HG03159 (cell line): ENCODE measurements at regions not wholly inside any gene's neighbourhood (a gene's known extent, or its start where the extent isn't known, plus 50 kb on each side); places are given as distances from the start of the nearest gene placed in this dataset.
"Not testable (repeated sequence)": the region's sequence is repeated elsewhere in the genome, so short reads cannot be mapped to it uniquely, and the experiment has no call there.

Source experiments
- ATAC-seq: cut with Tn5 transposase; IDR thresholded peaks from one replicate; pipeline ENCODE4 v1.9.1; 2021; ENCODE audit warnings: mild to moderate bottlenecking, moderate library complexity; ENCODE audit not compliant: unreplicated experiment

DNA sequence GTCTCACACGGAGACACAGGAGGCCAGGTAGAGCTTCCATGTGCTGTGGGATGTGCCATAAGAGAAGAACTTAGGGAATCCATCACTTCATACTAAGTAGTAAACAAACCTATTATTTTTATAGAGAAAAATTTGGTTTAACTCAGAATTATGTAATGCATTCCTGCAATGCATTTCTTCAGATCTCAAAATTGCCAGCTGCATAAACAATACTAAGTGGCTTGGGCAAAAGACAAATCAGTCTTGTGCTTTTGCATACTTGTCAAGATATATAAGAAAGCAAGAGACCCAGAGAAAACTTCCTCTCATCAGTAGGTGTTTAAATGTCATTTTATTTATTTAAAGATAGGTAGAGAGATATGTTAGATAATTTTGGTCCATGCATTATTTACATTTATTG is 382.1 kb upstream of the CTSO start:
- no peak for ATAC-seq

DNA sequence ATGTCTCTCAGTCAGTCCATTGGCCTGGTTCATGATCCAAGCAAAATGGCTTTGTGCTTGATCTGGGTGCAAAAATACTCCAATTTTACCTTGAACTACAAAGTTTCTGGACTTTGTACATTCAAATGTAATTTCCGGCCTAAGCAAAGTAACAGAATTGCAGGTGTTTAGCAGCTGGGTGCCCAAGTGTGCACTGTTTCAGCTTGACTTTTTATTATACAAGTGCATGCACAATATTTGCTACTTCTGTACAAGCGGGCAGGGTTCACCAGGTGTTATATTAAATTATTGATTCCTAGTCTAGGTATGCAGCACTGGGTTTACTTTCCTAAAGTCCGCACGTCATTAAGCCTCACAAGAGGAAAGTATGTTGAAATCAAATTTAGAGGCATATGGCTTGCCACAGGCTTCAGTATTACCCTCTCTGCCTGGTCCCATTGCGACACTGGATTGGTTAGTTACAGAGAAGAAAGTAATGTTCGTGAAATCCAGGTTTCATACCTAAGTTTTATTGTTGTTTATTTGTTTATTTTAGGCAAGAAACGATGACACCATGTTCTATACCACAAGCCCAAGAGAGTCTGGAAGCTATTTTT is 376.9 kb upstream of the CTSO start:
- ATAC-seq, result no peak

DNA sequence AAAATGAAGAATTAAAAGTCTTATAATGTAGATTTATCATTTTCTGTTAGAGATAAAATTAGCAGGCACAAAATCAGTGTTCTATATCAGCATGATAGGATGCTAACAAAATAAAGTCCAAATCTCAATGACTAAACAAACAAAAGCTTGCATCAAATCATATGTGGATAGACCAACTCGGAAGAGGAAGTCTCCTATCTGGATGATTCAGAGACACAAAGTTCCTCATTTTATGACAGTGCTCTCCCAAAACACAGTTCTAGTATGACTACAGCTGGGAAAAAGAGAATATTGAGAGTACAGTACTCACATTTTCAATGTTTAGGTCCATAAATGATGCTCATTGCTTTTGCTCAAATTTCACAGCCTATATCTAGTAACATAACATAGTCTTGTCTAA is 376.1 kb upstream of the CTSO start:
- no peak for ATAC-seq

DNA sequence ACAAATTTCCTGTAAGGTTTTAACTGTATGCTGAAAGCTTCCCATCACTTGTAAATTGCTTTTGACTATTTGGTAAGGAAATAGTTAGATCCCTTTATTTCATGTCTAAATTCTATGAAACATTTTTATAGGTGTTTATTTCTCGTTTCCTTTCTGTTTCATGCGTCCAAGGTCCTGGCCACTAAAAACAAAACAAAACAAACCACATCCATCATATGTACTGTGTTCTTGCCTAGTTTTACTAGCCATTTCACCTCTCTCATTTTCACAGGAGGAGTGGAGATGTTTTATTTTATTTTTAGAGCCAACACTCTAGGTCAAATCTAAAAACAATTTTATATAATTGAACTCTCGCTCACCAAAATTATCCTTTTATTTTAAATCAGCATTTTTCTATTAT is 375.2 kb upstream of the CTSO start:
- no peak for ATAC-seq

DNA sequence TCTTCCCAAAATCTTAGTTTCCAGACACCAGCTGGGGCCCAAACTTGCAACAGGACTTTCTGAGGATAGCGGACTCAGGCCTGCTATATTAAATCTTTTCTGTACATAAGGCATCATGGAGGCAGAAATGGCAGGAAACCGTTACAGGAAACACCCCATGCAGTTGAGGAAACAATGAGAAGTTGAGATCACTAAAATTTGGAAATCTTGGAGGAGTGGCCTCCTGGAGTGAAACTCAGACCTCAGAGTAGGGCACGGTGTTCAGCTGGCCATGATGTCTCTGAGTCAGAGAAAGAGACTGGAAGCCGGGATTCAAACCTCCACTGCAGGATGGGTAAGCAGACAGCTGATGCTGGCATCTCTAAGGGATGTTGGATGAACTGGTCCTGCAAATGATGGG is 372.6 kb upstream of the CTSO start:
- ATAC-seq, result no peak

DNA sequence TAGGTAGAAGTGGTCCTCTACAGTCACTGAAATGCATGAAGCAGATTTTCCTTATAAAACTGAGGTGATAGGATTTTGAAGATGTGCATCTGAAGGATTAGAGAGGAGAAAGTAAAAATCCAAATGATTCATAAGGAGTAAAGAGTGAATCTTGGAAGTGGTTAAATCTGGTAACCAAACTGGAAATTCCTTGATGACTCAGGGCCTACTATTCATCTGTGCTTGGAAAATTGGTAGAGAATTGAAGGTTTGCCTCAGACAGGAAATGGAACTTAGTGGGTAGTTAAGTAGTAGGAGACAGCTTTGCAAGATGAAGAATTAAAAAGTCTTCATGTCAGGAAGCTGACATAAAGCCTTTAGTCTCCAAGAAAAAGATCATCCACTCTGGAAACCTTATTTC is 368.9 kb upstream of the CTSO start:
- no peak for ATAC-seq

DNA sequence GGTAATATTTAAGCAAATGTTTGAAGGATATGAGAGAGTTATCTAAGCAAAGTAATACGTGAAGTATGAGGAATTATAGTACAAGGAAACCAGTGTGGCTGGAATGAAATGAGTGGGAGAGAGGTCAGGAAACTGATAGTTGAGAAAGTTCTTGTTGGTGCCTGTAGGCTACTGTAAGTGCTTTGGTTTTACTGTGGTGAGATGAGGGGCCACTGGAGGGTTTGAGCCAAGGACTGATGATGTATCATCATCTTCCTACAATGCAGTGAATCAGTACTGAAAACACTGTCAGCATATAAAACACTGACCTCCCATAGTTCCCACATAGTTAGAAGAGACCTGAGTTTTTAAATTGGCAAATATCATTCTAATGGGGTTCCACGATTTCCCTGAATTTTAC is 367.5 kb upstream of the CTSO start:
- ATAC-seq, result no peak

DNA sequence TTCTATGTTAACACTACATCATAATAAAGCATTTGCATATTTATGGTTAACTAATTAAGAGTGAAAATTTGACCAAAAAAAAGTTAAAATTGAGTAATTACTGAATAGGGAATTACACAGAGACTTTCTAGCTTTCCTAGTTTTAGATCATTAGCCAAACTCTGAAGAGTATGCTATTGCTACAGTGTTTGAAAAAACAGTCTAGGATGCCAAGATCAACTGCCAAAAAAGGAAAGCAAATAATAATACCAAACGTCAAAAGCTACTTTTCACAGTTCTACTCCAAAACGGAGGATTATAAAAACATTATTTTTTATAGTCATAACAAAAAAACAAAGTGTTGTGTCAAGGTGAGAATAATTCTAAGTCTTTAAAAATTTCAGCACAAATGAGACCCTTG is 359.8 kb upstream of the CTSO start:
- no peak for ATAC-seq

DNA sequence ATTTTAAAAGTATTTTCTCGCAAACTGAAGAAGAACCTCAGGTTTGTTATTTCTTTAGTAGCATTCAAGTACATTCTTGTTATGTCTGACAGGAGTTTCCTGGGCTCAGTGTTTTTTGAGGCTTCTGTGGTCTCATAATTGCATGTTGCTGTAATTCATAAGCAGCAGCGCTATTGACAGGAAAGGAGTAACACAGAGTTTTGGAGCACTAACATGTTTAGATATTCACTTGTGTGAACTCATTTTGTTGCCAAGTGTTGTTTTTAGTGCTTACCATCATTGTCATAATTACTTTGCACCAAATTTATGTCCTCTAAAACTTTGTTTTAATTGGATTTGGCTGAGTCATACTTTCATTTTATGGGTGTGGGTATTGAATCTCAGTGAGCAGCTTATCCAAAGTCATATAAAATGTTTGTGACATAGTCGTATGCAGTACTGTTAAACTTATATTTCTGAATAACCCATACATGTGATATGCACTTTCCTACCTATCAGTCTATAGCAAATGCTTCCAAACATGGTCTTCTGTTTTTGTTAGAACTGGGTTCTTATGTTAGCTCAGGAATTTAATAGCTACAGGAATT is 358.7 kb upstream of the CTSO start:
- no peak for ATAC-seq

DNA sequence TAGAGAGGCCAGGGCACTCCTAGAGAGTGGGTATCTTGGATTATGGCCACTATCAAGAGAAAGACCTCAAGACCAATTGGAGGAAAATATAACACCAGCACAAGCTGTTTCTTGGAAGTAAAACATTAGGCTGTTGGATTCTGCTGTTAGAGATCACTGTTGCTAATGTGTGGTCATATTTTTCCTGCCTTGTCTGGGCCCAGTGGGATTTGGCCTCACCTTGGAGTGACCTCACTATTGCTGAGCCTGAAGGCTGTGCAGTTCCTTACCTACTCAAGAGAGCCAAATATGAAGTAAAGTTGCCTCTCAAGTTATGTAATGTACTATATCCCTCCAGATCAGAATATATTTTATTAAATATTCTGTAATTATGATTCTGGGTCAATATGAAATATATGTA is 355.4 kb upstream of the CTSO start:
- no peak for ATAC-seq

DNA sequence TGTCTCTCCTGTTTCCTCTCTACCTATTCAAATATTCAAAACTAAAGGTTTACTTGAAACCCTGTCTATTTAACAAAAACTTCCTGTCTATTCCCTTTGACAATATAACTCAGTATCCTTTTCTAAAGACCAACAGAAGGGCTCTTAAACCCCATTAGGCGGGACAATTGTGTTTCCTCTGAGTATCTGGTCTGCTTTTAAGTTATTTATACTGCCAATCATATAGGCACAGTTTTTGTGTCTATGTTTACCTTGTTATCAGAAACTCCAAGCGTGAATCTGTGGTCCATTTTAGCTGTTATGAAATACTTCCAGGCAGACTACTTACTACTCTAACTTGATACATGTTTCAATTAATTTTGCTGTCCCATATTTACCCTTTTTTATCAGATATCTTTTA is 350.0 kb upstream of the CTSO start:
- no peak for ATAC-seq

DNA sequence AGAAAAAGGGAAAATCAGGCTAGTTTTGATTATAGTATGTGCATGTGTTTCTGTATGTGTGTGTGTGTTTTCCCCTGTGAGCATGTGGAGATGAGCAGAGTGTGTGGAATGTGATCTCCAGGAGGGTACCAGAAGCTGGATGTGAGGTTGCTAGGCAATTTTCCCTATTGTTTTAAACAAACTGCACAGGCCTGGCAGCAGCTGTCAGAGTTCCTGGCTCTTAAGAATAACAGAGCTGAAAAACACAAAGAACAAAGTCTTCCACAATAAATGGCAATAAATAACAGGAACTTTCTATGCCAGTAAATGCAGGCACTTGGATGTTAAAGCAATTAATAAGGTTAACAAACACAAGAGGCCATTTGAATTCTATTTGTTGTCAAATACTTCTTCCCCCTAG is 344.6 kb upstream of the CTSO start:
- no peak for ATAC-seq

DNA sequence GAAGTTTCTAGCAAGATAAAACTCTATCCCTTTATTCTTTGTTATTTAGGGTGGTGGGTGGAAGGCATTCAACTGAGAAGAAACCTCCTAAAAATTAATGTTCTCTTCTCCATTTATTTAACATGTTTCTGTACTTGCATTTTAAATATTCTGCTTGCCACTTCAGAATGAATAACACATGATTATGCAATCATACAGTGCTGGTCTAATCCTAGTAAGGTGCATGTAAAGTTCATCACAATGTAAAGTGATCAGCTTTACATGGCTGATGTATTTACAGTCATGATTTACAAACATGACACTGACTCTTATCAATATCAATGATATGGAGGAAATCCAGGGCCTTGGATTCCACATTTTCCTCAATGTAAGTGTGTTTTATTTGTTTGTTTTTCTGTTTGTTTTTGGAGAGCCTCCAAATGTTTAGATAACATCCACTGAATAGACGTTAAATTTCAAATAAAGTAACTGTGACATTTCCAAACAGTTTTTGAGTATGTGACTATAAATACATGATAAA is 342.1 kb upstream of the CTSO start:
- ATAC-seq, result no peak

DNA sequence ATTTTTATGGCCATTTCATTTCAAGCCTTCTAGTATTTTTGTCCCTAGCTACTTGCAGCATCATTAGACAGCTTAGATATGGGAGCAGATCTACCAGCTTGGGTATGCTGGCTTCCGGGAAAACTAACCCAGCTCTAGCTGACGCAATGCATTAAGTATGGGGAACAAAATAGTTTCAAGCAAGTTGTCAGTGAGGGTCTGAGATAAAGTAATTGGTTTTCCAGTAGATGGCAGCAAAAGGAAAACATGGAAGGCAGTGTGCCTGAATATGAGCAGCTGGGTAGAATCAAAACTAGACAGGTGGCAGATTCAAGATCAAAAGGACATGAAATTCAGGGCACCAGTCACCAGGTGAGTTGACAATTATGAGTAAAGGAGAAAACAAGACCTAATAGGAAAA is 340.9 kb upstream of the CTSO start:
- ATAC-seq, result no peak

DNA sequence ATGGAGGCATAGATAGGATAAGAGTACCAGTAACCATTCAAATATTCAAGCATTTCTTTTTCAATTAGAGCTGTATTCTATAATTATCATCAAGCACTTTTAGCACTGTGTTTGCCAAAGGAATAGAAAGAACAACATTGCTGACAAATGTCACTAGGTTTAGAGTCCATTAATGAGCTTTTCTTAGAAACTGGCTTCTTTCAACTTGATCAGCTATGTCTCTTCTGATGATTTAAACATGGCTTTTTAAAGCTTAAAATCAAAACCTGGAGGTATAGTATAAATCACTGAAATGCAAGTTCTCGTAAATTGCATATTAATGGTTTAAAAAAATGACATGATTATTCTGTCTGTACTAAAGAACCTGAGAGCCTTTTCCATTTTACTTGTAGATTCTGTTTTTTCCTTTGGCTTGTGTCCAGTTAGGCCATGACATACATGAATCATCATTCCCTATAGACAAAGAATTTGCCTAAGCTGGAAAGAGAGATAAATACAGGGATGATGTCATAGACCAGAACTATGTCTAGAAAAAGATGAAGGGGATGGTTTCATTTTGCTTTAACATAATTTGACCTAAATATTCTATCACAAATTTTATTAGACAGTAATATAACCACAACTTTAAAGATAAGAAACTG is 340.1 kb upstream of the CTSO start:
- no peak for ATAC-seq

DNA sequence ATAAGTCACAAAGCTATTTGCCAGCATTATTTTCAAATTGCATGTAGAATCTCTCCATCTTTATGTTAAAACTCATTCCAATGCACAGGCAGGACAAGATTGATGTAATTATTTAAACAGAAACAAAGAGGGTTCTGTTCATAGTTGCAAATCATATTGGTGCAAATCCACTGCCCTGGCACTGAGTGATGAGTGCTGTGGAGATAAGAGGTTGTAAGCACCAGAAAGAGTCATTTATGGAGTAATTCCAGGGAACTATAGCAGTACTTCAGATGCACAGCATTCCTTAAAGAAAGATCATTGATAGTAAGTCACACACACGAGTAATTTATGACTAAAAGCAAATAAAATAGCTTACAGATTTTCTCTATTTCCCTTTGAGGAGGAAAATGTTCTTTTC is 337.7 kb upstream of the CTSO start:
- no peak for ATAC-seq

DNA sequence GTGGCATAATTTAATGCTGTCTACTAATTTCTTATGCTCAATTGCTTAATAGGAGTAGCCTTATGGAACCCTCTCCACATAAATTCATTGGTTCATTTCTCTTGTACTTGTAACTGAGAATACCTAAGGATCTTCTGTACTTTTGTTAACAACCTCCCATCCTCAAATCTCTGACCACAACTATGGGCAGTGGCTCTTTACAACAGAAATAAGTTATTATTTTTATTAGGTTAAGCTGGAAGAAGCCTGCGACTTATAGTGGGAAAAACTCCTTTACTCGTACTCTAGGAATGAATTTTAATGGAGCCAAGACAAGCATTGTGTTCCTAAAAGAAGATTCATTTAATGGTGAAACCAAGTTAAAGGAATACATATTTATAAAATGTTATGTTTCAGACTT is 337.1 kb upstream of the CTSO start:
- no peak for ATAC-seq

DNA sequence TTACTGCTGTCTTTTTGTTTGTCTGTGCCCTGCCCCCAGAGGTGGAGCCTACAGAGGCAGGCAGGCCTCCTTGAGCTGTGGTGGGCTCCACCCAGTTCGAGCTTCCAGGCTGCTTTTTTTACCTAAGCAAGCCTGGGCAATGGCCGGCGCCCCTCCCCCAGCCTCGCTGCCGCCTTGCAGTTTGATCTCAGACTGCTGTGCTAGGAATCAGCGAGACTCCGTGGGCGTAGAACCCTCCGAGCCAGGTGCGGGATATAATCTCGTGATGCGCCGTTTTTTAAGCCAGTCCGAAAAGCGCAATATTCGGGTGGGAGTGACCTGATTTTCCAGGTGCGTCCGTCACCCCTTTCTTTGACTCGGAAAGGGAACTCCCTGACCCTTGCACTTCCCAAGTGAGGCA is 336.4 kb upstream of the CTSO start:
- ATAC-seq, result not testable (repeated sequence)

DNA sequence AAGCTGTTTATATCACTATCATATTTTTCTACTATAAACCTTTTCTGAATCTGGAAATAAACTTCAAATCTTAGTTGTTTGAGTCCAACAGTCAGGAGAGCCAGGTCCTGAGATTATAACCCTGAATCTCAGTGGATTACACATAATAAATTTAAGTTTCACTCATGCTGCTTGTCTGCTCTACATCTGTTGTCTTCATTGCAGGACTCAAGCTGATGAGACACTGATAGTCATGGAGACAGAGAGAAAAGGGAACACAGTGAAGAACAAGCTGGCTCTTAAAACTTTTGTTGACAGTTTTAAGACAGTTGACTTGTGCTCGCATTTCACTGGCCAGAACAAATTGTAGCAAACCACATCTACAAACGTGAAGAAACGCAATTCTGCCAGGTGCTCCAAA is 327.0 kb upstream of the CTSO start:
- no peak for ATAC-seq

DNA sequence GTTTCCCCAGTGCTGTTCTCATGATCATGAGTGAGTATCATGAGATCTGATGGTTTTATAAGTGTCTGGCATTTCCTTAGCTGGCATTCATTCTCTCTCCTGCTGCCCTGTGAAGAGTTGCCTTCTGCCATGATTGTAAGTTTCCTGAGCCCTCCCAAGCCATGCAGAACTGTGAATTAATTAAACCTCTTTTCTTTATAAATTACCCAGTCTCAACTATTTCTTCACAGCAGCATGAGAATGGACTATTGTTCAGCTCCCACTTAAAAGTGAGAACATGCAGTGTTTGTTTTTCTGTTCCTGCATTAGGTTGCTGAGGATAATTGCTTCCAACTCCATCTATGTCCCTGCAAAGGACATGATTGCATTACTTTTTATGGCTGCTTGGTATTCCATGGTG is 311.7 kb upstream of the CTSO start:
- no peak for ATAC-seq

DNA sequence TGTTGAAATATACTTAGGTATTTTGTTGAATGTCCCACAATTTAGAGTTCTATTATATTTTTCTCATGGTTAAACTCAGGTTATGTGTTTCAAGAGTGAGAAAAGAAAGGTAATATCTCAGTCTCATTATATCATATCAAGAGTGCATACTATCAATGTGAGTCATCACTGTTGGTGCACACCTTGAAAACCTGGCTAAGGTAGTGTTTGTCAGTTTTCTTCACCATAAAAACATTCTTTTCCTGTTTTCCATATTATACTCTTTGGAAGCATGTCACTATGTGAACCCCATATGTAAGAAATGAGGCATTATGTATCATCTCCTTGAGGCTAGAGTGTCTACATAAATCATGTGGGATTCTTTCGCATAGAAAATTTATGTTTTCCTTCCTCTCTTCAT is 307.6 kb upstream of the CTSO start:
- ATAC-seq, result no peak

DNA sequence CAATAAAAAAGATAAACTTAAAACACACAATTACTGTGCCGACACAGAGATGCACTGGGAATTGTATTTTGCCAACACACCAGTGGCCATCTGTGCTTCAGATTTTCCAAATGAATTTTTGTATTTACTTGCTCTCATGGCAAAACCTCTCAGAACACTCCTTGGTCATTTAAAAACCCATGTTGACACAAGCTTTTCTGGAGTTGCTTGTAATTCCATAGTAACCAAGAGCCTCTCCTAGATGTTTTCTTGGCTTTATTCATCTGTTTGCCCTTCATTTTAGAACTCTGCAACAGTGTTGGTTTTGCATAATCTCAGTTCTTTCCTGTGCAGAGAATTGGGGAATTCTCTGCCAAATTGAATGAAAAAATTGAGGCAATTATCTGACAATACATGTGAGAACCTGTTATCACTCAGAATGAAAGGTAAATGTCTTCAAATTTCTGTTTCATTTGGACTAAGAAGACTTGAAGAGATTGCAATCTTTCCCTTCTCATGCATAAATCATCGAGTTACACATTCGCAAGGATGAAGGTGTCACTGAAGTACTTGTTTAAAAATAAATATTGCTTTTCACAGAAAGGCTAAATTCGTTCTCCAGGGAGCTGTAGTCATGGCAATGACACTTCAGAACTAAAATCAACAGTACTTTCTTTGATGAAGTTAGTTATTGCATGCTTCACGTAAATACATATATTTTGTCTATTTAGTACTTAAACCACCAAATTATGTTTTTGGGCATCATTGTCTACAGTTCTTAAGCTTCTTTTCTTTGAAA is 301.8 kb upstream of the CTSO start:
- ATAC-seq, result no peak
